ENCODE measurements at regions not wholly inside any gene's neighbourhood (a gene's known extent, or its start where the extent isn't known, plus 50 kb on each side); places are given as distances from the start of the nearest gene placed in this dataset.

GRCh38 chr6:55016261-55016660, 158.1 kb upstream of the HCRTR2 start:
- H3K27me3 ChIP-seq (replicated peaks; ENCODE audit: insufficient read depth), result no peaks in the 10 kb centered on the region
- H3K9me3 ChIP-seq, result no peaks in the 10 kb centered on the region
- no peak for DNase-seq (ENCODE audit: low spot score)
- no peak for TF ChIP-seq POLR2A (IDR thresholded peaks at IDR 0.05)
- TF ChIP-seq CTCF (IDR thresholded peaks at IDR 0.05), result no peak
- no peak for TF ChIP-seq POLR2AphosphoS5 (IDR thresholded peaks at IDR 0.05)
- no peak overlapping the region for H3K27ac ChIP-seq
- no peaks in the 10 kb centered on the region for H3K4me1 ChIP-seq (replicated peaks)
- intact Hi-C loops (cut with DNase I), result no loop called here
- WGBS, result 65% methylated on average over 1 of the region's 1 CpG
- H3K36me3 ChIP-seq, result no peaks in the 10 kb centered on the region
- no peak overlapping the region for H3K4me3 ChIP-seq

GRCh38 chr6:55017555-55018300, 156.6 kb upstream of the HCRTR2 start:
- TF ChIP-seq POLR2AphosphoS5 (IDR thresholded peaks at IDR 0.05) (no peak), POLR2A (IDR thresholded peaks at IDR 0.05) (no peak), CTCF (IDR thresholded peaks at IDR 0.05) (no peak)
- Histone ChIP-seq H3K27ac (no peak overlapping the region), H3K4me3 (no peak overlapping the region), H3K4me1 (replicated peaks) (no peaks in the 10 kb centered on the region), H3K27me3 (replicated peaks; ENCODE audit: insufficient read depth) (no peaks in the 10 kb centered on the region), H3K9me3 (no peaks in the 10 kb centered on the region), H3K36me3 (no peaks in the 10 kb centered on the region)
- no peak for DNase-seq (ENCODE audit: low spot score)
- intact Hi-C loops (cut with DNase I), result no loop called here
- WGBS, result 79% methylated on average over 1 of the region's 1 CpG

DNA sequence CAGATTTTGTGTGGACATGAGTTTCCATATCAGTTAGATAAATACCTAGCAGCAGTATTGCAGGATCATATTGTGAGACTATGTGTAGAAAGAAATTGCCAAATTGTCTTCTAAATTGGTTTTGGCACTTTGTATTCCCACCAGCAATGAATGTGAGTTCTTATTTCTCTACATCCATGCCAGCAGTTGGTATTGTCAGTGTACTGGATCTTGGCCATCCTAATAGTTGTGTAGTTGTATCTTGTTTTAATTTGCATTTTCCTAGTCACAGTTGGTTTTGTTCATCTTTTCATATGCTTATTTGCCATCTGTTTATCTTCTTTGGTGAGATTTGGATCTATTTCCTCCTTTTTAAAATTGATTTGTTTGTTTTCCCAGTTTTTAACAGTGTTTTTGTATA, 154.7 kb upstream of the HCRTR2 start:
- no peak for DNase-seq (ENCODE audit: low spot score)
- H3K27me3 ChIP-seq (replicated peaks; ENCODE audit: insufficient read depth), result no peaks in the 10 kb centered on the region
- H3K9me3 ChIP-seq, result no peaks in the 10 kb centered on the region
- H3K4me1 ChIP-seq (replicated peaks), result no peaks in the 10 kb centered on the region
- no peak overlapping the region for H3K27ac ChIP-seq
- intact Hi-C loops (cut with DNase I), result no loop called here
- H3K4me3 ChIP-seq, result no peak overlapping the region
- no peaks in the 10 kb centered on the region for H3K36me3 ChIP-seq
- no peak for TF ChIP-seq POLR2A (IDR thresholded peaks at IDR 0.05)
- TF ChIP-seq POLR2AphosphoS5 (IDR thresholded peaks at IDR 0.05), result no peak
- TF ChIP-seq CTCF (IDR thresholded peaks at IDR 0.05), result no peak

- intact Hi-C loops (cut with DNase I), result no loop called here
- DNase-seq (ENCODE audit: low spot score), result no peak
- no peaks in the 10 kb centered on the region for H3K9me3 ChIP-seq
- no peak overlapping the region for H3K27ac ChIP-seq
- H3K4me1 ChIP-seq (replicated peaks), result no peaks in the 10 kb centered on the region
- no peaks in the 10 kb centered on the region for H3K36me3 ChIP-seq
- H3K27me3 ChIP-seq (replicated peaks; ENCODE audit: insufficient read depth), result no peaks in the 10 kb centered on the region
- no peak for TF ChIP-seq POLR2AphosphoS5 (IDR thresholded peaks at IDR 0.05)
- TF ChIP-seq POLR2A (IDR thresholded peaks at IDR 0.05), result no peak
- no peak for TF ChIP-seq CTCF (IDR thresholded peaks at IDR 0.05)
- no peak overlapping the region for H3K4me3 ChIP-seq
- WGBS, result 70% methylated on average over 3 of the region's 3 CpGs
These were observed 151.1 kb upstream of the HCRTR2 start for GRCh38 chr6:55023230-55023629.

DNA sequence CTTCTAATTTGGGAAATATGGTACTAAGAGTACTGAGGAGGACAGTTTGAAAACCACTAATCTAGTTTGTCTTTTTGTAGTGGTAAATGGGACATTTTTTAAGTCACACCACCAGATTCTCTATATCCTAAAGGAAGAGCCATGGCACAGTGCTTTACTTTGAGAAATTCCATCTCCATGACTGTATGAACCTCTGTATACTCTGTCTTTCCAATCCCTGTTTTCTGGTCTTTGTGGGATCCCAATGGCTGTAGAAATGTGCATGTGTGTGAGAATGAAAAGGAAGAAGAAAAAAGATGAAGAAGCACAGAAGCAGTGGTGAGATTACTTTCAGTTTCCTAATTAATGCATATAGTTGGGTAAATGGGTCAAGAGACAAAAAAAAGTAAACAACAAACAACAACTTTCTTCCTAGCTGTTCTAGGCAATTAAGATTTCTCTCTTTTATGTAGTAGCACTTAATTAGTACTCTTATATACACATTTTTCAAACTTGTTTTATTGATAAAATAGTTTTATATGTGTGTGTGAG, 141.2 kb upstream of the HCRTR2 start:
- no peak for TF ChIP-seq POLR2AphosphoS5 (IDR thresholded peaks at IDR 0.05)
- no peak for TF ChIP-seq POLR2A (IDR thresholded peaks at IDR 0.05)
- TF ChIP-seq CTCF (IDR thresholded peaks at IDR 0.05), result no peak
- no peak overlapping the region for H3K4me3 ChIP-seq
- H3K4me1 ChIP-seq (replicated peaks), result no peaks in the 10 kb centered on the region
- H3K27me3 ChIP-seq (replicated peaks; ENCODE audit: insufficient read depth), result no peaks in the 10 kb centered on the region
- intact Hi-C loops (cut with DNase I), result no loop called here
- no peak for DNase-seq (ENCODE audit: low spot score)
- no peaks in the 10 kb centered on the region for H3K36me3 ChIP-seq
- H3K9me3 ChIP-seq, result no peaks in the 10 kb centered on the region
- no peak overlapping the region for H3K27ac ChIP-seq
